GM12878 (cell line): ENCODE measurements at regions not wholly inside any gene's neighbourhood (a gene's known extent, or its start where the extent isn't known, plus 50 kb on each side); places are given as distances from the start of the nearest gene placed in this dataset.

ENCODE experiments used
- CHD1 ChIP-seq: IDR thresholded peaks from 2 replicates; pipeline ENCODE4 v1.6.1; 2012; ENCODE audit warnings: low read depth, low read length, improper control_type of control experiment
- NFYB ChIP-seq: IDR thresholded peaks from 2 replicates; pipeline ENCODE4 v1.6.1; 2011; ENCODE audit warnings: low read depth, mild to moderate bottlenecking, low read length, improper control_type of control experiment, moderate library complexity; ENCODE audit not compliant: insufficient read depth
- SMC3 ChIP-seq: IDR thresholded peaks from 2 replicates; pipeline ENCODE4 v1.6.1; 2011; ENCODE audit warnings: low read length, improper control_type of control experiment, borderline replicate concordance
- TF ChIP-seq, protein P1 (sequence below), 3 experiments: IDR thresholded peaks in 2 of 3; conservative IDR thresholded peaks in 1 of 3; 2 replicates each; pipeline ENCODE4 v1.5.1; 2011; ENCODE audit warnings: low read depth in 3 of 3, low read length in 3 of 3, mild to moderate bottlenecking in 3 of 3, control low read depth in 2 of 3, moderate library complexity in 2 of 3, inconsistent platforms in 1 of 3, mixed read lengths in 1 of 3; ENCODE audit not compliant: control insufficient read depth in 2 of 3, insufficient read depth in 1 of 3; ENCODE audit errors: extremely low read depth in 1 of 3
- TF ChIP-seq, protein P2 (sequence below): IDR thresholded peaks from 2 replicates; pipeline ENCODE4 v1.6.1; 2012; ENCODE audit warnings: low read depth, low read length, improper control_type of control experiment

DNA sequence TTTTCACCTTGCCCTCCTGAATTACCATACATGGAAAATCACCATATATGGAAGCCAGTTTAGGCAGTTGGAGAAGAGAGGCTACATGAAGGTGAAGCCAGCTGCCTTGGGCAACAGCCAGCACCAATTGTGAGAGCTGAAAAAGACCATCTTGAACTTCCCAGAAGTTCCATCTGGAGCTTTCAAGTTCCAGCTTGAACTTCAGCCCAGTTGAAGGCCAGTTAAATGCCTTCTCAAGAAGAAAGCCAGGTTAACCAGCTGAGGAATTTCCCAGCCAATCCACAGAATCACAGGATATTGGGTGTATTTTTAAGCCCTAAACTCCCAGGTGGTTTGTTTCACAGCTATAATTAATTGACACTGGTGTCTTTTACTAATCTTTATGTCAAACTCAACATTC is 713.6 kb upstream of the MIR17HG start:
- TF ChIP-seq CHD1: no peak
- TF ChIP-seq NFYB: no peak
- TF ChIP-seq, protein P1, sequence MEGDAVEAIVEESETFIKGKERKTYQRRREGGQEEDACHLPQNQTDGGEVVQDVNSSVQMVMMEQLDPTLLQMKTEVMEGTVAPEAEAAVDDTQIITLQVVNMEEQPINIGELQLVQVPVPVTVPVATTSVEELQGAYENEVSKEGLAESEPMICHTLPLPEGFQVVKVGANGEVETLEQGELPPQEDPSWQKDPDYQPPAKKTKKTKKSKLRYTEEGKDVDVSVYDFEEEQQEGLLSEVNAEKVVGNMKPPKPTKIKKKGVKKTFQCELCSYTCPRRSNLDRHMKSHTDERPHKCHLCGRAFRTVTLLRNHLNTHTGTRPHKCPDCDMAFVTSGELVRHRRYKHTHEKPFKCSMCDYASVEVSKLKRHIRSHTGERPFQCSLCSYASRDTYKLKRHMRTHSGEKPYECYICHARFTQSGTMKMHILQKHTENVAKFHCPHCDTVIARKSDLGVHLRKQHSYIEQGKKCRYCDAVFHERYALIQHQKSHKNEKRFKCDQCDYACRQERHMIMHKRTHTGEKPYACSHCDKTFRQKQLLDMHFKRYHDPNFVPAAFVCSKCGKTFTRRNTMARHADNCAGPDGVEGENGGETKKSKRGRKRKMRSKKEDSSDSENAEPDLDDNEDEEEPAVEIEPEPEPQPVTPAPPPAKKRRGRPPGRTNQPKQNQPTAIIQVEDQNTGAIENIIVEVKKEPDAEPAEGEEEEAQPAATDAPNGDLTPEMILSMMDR (IDR thresholded peaks at IDR 0.05 in 2 of 3, conservative IDR thresholded peaks at IDR 0.05 in 1 of 3; ENCODE audit: control insufficient read depth in 2 of 3, extremely low read depth in 1 of 3, insufficient read depth in 1 of 3, low read depth in 3 of 3, low read length in 3 of 3): no peak
- TF ChIP-seq, protein P2, sequence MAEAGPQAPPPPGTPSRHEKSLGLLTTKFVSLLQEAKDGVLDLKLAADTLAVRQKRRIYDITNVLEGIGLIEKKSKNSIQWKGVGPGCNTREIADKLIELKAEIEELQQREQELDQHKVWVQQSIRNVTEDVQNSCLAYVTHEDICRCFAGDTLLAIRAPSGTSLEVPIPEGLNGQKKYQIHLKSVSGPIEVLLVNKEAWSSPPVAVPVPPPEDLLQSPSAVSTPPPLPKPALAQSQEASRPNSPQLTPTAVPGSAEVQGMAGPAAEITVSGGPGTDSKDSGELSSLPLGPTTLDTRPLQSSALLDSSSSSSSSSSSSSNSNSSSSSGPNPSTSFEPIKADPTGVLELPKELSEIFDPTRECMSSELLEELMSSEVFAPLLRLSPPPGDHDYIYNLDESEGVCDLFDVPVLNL: no peak
- no peak for TF ChIP-seq SMC3
